Activated CD4-positive, alpha-beta T cell treated with anti-CD3 and anti-CD28 coated beads, Interleukin-2, amount 10 ng/mL, durations not matched to agents 7 days and 5 days (primary cell): ENCODE measurements at regions not wholly inside any gene's neighbourhood (a gene's known extent, or its start where the extent isn't known, plus 50 kb on each side); places are given as distances from the start of the nearest gene placed in this dataset.

Experiments used
- CTCF ChIA-PET: fragments of 350-600 bp; sonication (Branson Sonifier 250); formaldehyde crosslinking; loops from one replicate; lab custom pipeline; 2021; ENCODE audit warnings: antibody characterized with exemption; lab: Charles Lee
- POLR2A ChIA-PET: fragments of 350-600 bp; sonication (Branson Sonifier 250); formaldehyde crosslinking; loops from one replicate; lab custom pipeline; 2021; ENCODE audit warnings: antibody characterized with exemption; lab: Charles Lee
- DNase-seq: peaks from one replicate; pipeline ENCODE4 v3.0.0-alpha.2; 2020
- H3K27ac Mint-ChIP-seq: one replicate; pipeline ENCODE4 v1.8.0; 2021; ENCODE audit warnings: mild to moderate bottlenecking, moderate library complexity, mixed read lengths
- H3K27me3 Mint-ChIP-seq: one replicate; pipeline ENCODE4 v1.8.0; 2021; ENCODE audit warnings: mixed read lengths
- H3K36me3 Mint-ChIP-seq: one replicate; pipeline ENCODE4 v1.8.0; 2021; ENCODE audit warnings: low read depth, mixed read lengths
- H3K4me1 Mint-ChIP-seq: one replicate; pipeline ENCODE4 v1.8.0; 2021; ENCODE audit warnings: mixed read lengths
- H3K4me3 Mint-ChIP-seq: one replicate; pipeline ENCODE4 v1.8.0; 2021; ENCODE audit warnings: mild to moderate bottlenecking, moderate library complexity, mixed read lengths
- H3K9me3 Mint-ChIP-seq: one replicate; pipeline ENCODE4 v1.8.0; 2021; ENCODE audit warnings: mixed read lengths

DNA sequence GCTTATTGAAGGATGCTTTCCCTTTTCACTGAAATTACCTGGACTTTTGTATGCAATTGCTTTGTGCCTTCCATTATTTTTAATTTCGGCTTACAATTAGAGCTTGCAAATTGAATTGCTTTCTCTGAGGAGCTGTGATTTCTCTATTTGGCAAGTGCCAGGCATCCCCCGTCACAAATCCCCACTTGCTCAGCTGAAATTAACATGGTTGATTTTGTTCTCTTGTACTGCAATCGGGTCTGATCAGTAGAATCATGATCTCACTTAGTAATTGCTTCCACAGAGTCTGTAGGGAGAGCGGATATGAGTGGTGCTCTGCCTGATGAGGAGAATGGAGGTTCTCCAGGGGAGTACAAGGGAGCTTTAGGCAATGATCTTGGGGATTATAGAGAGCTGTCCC is 495.5 kb upstream of the SGCD start:
- no peak overlapping the region for H3K4me3 Mint-ChIP-seq
- no peaks in the 10 kb centered on the region for H3K27me3 Mint-ChIP-seq
- H3K36me3 Mint-ChIP-seq: no peaks in the 10 kb centered on the region
- POLR2A ChIA-PET: no interaction called here
- no peaks in the 10 kb centered on the region for H3K4me1 Mint-ChIP-seq
- H3K27ac Mint-ChIP-seq: no peak overlapping the region
- CTCF ChIA-PET: no interaction called here
- H3K9me3 Mint-ChIP-seq: no peaks in the 10 kb centered on the region
- DNase-seq: no peak

DNA sequence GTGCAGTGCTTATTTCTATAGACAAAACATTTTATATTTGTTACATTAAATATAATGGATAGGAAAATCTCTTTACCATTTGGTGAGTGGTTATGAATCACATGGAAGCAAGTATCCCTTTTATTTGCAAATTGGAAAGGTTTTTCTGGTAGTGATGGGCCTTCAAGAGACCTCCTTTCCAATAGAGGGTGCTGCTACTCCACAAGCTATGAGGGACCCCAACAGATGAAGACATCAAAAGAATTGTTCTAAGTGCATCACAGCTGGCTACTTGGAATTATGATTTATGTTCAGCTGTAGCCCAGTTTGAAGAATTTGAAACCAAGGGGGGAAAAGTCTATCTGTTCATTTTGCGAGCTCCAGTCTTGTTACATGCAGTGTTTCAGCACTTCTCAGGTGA is 493.7 kb upstream of the SGCD start:
- Mint-ChIP-seq H3K27me3 (no peaks in the 10 kb centered on the region), H3K4me1 (no peaks in the 10 kb centered on the region), H3K4me3 (no peak overlapping the region), H3K27ac (no peak overlapping the region), H3K36me3 (no peaks in the 10 kb centered on the region), H3K9me3 (no peaks in the 10 kb centered on the region)
- ChIA-PET POLR2A (no interaction called here), CTCF (interaction anchor here (0.6 kb wide), 1 partner anchor 100 kb away, joined by 3 read pairs; no protein-coding TSS in a partner anchor)
- DNase-seq: no peak

DNA sequence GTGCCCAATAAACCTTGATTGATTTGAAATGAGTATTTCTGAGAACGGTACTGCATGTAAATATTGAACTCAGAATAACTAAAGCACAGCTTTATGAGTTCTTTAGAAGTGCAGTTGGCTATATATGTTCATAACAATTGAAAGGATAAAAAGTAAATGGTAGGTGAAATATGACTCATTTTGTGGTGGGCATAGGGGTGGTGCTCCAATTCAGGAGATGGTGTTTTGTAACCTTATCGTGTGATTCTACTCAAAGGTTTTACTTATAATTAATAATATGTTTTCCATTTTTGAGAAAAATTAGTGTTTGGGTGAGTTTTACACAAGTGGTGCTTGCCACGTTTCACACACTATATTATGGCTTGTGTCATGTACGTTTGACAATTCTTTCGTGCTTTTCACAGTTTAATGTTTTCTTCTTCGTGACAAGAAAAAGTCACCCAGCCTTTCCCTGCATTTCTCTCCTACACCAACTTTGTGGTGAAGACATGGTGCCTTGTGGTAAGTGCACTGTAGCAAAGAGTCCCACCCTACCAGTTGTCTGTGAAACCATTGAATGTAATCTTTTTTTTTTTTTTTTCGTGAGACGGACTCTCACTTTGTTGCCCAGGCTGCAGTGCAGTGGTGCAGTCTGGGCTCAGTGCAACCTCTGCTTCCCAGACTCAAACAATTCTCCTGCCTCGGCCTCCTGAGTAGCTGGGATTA is 492.5 kb upstream of the SGCD start:
- Mint-ChIP-seq H3K27me3 (no peaks in the 10 kb centered on the region), H3K4me3 (no peak overlapping the region), H3K27ac (no peak overlapping the region), H3K36me3 (no peaks in the 10 kb centered on the region), H3K9me3 (no peaks in the 10 kb centered on the region), H3K4me1 (no peaks in the 10 kb centered on the region)
- ChIA-PET CTCF (no interaction called here), POLR2A (no interaction called here)
- DNase-seq: no peak

DNA sequence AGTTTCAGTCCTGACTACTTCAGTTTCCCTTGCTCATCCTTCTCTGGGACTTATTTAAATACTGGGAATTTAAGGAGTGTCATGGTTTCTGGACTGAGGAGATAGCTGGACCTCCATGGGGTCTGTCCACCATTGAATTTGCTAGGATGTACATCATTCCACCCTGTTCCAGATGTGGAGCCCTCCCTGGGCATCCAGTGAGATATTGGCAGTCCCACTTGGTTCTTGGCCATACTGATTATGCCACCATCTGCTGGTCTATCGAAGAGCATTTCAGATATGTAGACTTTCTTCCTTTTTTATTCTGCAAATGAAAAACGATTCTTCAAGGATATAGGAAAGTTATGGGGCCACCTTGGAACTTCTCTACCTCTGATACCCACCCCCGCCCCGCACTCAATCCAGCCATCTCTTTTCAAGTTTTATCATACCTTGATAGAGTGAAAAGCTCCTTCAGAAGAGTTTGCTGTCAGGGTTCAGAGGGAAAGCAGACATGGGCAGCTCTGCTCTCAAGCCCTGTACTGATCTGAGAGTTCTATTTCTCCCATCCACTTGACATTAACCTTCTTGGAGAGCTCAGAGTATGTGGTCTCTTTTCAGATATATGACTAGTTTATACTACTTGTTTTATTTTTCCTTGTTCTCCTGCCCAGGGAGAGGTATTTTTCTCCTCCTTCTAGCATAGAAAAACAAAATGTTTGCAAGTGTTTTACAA is 490.7 kb upstream of the SGCD start:
- no peak for DNase-seq
- Mint-ChIP-seq H3K36me3 (no peaks in the 10 kb centered on the region), H3K4me3 (no peak overlapping the region), H3K9me3 (no peaks in the 10 kb centered on the region), H3K27me3 (no peaks in the 10 kb centered on the region), H3K4me1 (no peaks in the 10 kb centered on the region), H3K27ac (no peak overlapping the region)
- POLR2A ChIA-PET: no interaction called here
- CTCF ChIA-PET: no interaction called here

DNA sequence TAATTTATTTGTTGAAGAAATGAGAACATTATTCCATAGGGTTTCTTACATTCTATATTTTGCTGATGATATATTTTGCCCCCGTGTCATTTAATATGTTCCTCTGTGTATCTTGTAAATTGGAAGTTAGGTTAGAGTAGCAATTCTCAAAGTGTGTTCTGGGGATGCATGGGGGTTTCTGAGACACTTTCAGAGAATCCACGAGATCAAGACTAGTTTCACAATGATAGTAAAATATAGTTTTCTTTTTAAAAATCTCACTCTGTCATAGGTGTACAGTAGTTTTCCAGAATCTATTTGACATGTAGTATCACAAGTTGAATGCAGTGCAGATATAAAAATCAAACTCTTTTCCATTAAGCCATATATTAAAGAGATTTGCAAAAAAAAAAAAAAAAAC is 488.6 kb upstream of the SGCD start:
- Mint-ChIP-seq H3K36me3 (no peaks in the 10 kb centered on the region), H3K27ac (no peak overlapping the region), H3K9me3 (no peaks in the 10 kb centered on the region), H3K4me1 (no peaks in the 10 kb centered on the region), H3K27me3 (no peaks in the 10 kb centered on the region), H3K4me3 (no peak overlapping the region)
- ChIA-PET POLR2A (no interaction called here), CTCF (no interaction called here)
- no peak for DNase-seq

DNA sequence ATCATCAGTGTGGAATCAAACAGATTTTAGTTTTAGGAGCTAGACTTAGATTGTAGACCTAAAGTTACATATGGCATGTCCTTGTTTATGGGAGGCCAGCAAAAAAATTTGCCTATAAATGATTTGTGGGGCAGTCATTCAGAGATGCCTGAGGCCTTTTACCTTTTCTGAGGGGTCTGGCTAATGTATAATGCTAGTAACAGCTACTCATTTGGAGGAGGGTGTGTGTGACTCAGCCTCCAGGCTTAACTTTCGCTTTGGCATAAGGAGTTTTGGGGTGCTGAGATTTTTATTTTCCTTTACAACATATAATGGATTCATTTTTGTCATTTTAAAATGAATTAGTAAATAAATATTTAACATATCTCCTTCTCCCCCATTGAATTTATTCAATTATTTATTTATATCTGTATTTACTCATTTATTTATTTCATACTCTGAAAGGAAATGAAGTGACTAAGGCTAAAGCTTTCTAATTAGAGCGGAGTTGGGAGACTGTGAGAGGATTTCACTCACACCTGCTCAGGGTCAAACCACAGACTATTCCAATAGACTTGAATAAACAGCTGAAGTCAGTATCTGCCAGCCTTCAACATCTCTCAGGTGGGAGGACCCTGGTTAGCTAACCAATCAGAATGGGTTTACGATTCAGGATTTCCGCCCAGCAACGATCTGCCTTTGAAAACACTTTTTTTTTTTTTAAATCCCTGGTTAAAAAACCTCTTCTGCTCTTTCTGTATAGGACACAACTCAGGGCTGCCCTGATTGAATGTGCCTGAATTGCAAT is 487.5 kb upstream of the SGCD start:
- CTCF ChIA-PET: no interaction called here
- Mint-ChIP-seq H3K27ac (no peak overlapping the region), H3K36me3 (no peaks in the 10 kb centered on the region), H3K27me3 (no peaks in the 10 kb centered on the region), H3K4me3 (no peak overlapping the region), H3K4me1 (no peaks in the 10 kb centered on the region), H3K9me3 (no peaks in the 10 kb centered on the region)
- DNase-seq: no peak
- POLR2A ChIA-PET: no interaction called here

DNA sequence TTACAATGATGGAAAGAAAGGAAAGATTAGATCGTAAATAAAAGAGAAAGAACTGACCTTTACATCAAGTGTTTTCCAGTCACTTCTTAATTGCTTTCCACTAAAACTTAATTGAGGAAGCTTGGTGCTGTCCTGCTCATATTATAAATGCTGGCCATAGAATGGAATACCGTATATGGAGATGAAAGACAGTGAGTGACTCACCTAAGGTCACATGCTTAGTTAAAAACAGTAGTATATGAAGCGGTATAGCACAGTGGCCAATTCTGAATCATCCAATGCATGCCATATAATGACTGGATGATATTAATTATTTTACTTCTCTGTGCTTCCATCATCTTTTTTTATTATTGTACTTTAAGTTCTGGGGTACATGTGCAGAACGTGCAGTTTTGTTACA is 482.4 kb upstream of the SGCD start:
- DNase-seq: no peak
- no peaks in the 10 kb centered on the region for H3K27me3 Mint-ChIP-seq

DNA sequence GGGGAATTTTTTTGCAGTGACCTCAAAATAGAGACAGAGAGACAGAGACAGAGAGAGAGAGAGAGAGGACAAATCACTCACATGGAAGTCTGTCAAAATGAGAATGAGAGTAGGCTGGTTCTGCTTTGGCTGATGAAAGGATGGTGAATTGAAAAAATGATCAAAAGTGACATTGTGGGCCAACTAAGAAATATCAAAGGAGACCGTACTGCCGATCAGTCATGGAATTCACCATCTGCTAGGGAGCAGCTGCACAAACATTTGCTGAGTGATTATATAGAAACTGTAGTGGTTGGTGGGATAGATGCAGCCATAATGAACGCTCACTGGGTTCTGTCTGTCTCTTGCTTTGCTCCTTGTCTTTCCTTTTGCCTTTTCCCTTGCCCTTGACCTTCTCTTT is 476.6 kb upstream of the SGCD start:
- CTCF ChIA-PET: no interaction called here
- H3K9me3 Mint-ChIP-seq: no peaks in the 10 kb centered on the region
- no peak for DNase-seq
- POLR2A ChIA-PET: no interaction called here
- H3K36me3 Mint-ChIP-seq: no peaks in the 10 kb centered on the region
- no peaks in the 10 kb centered on the region for H3K27me3 Mint-ChIP-seq
- no peaks in the 10 kb centered on the region for H3K4me1 Mint-ChIP-seq
- H3K27ac Mint-ChIP-seq: no peak overlapping the region
- no peak overlapping the region for H3K4me3 Mint-ChIP-seq

More for the DNA sequence above, 482.4 kb upstream of the SGCD start:
- no peaks in the 10 kb centered on the region for H3K9me3 Mint-ChIP-seq
- H3K4me3 Mint-ChIP-seq: no peak overlapping the region
- no peak overlapping the region for H3K27ac Mint-ChIP-seq
- ChIA-PET POLR2A (no interaction called here), CTCF (no interaction called here)
- H3K36me3 Mint-ChIP-seq: no peaks in the 10 kb centered on the region
- no peaks in the 10 kb centered on the region for H3K4me1 Mint-ChIP-seq

DNA sequence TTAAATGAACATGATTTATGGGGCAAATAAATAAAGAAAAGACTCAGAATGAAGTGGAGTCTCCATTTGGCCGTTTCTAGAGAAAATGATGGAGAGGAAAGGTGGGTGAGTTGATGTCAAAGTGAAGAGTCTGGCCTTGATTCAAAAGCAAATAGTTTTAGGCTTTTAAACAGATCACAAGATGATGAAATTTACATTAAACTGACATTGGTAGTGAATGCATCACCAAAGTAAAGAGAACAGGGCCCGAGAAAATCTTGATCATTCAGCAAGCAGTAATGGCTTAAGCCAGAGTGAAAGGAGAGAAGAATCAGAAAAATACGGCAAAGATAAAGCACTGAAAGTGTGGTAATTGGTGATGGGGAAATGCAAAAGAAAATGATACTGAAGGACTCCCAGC is 460.0 kb upstream of the SGCD start:
- H3K4me1 Mint-ChIP-seq: no peaks in the 10 kb centered on the region
- no peak overlapping the region for H3K4me3 Mint-ChIP-seq
- no peak overlapping the region for H3K27ac Mint-ChIP-seq
- H3K27me3 Mint-ChIP-seq: no peaks in the 10 kb centered on the region
- no peak for DNase-seq
- CTCF ChIA-PET: no interaction called here
- no peaks in the 10 kb centered on the region for H3K36me3 Mint-ChIP-seq
- H3K9me3 Mint-ChIP-seq: no peaks in the 10 kb centered on the region
- POLR2A ChIA-PET: no interaction called here

DNA sequence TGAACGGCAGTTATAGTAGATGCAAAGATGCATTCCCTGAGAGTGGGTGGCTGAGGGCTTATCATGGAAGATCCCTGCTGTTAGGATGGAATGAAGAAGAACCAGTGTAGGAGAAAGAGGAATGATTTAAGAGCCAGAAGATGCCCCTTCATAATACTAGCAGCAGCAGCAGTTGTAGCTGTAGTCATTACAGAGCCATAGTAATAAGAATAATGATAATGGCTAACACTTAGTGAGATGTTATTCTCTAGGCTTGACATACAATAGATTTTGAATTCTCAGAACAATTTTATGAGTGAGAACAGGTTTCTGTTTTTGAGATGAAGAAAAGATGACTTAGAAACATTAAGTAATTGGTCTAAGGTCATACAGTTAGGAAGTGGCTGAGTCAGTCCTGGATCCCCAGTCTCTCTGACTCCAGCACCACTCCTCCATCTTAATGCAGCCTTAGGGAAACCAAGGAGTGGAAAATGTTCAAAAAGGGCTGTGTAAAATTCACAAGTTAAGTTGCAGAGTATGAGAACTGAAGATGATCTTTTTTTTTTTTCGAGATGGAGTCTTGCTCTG is 459.4 kb upstream of the SGCD start:
- Mint-ChIP-seq H3K4me1 (no peaks in the 10 kb centered on the region), H3K4me3 (no peak overlapping the region), H3K9me3 (no peaks in the 10 kb centered on the region), H3K27ac (no peak overlapping the region), H3K36me3 (no peaks in the 10 kb centered on the region), H3K27me3 (no peaks in the 10 kb centered on the region)
- ChIA-PET POLR2A (no interaction called here), CTCF (no interaction called here)
- DNase-seq: no peak

DNA sequence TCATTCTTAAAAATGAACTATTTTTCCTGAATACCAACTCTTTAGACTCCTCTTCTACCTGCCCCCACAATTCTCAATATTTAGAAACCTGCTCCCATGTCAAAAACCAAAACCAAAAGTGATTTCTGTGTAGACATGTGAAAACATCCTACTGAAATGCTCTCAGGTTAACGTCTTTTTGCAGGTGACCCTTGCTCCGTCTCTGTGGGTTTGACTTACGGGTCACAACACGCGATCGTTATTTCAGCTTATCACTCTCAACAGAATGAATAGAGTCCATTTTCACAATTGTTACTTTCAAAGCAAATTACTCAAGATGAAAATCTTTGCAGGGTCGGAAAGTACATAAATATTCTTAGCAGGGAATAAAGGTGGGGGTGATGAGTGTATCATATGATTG is 456.3 kb upstream of the SGCD start:
- no peaks in the 10 kb centered on the region for H3K36me3 Mint-ChIP-seq
- no peak overlapping the region for H3K27ac Mint-ChIP-seq
- CTCF ChIA-PET: no interaction called here
- H3K9me3 Mint-ChIP-seq: no peaks in the 10 kb centered on the region
- H3K4me1 Mint-ChIP-seq: no peaks in the 10 kb centered on the region
- no peaks in the 10 kb centered on the region for H3K27me3 Mint-ChIP-seq
- no peak overlapping the region for H3K4me3 Mint-ChIP-seq
- no peak for DNase-seq
- POLR2A ChIA-PET: no interaction called here

DNA sequence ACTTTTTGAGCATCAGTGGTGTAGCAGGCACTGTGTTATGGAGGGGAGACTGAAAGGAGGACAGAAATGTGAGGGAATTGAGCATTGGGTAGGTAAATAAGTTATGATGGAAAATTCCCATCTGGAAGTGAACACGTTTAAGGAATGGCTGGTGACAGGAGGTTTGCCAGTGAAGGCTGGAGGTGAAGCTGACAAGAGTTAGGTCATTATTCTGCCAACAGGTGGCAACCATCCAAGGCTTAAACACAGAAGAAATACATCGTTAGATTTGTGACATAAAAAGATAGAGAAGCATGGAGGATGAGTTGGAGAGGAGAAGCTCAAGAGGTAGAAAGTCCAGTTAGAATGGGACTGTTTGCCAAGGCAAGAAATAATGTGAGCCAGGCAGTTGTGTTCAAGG is 455.3 kb upstream of the SGCD start:
- no peaks in the 10 kb centered on the region for H3K9me3 Mint-ChIP-seq
- ChIA-PET CTCF (no interaction called here), POLR2A (no interaction called here)
- H3K27ac Mint-ChIP-seq: no peak overlapping the region
- H3K4me3 Mint-ChIP-seq: no peak overlapping the region
- H3K36me3 Mint-ChIP-seq: no peaks in the 10 kb centered on the region
- H3K4me1 Mint-ChIP-seq: no peaks in the 10 kb centered on the region
- no peak for DNase-seq
- no peaks in the 10 kb centered on the region for H3K27me3 Mint-ChIP-seq

DNA sequence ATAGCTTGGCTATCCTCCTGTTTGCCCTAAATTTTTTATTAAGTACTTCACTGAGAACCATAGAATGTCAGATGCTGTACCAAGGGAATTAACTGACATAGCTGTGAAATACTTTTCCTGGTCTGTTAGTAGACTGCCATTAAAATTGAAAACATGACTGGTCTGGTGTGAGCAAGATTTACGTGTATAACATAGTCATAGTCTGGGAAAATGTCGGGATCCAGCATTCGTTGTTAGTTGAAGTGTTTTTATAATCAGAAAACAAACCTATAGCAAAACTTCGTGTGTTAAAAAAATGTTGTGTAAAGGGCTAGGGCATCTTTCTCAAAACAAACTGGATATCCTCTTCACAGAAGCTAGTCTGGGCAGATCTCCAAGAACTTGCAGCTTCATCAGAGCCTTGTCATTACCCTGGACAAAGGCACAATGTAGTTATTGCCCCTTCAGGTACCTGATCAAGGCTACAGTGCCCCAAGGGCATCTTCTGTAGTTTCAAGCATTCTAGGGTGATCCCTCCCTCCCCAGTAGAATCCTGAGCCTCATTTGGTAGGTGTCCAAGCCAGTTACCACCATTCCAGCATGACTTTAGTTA is 454.2 kb upstream of the SGCD start:
- H3K27ac Mint-ChIP-seq: no peak overlapping the region
- ChIA-PET POLR2A (no interaction called here), CTCF (no interaction called here)
- no peak for DNase-seq
- H3K4me3 Mint-ChIP-seq: no peak overlapping the region
- H3K9me3 Mint-ChIP-seq: no peaks in the 10 kb centered on the region
- H3K36me3 Mint-ChIP-seq: no peaks in the 10 kb centered on the region
- H3K27me3 Mint-ChIP-seq: no peaks in the 10 kb centered on the region
- H3K4me1 Mint-ChIP-seq: no peaks in the 10 kb centered on the region
